GM23248 (cell line): ENCODE measurements at regions not wholly inside any gene's neighbourhood (a gene's known extent, or its start where the extent isn't known, plus 50 kb on each side); places are given as distances from the start of the nearest gene placed in this dataset.

Experiments used
- EZH2 ChIP-seq: fragments of 200-600 bp; sonication (generic); IDR thresholded peaks from 2 replicates; pipeline ENCODE4 v1.6.1; 2018; ENCODE audit warnings: antibody characterized with exemption, mild to moderate bottlenecking; ENCODE audit not compliant: insufficient read depth, poor library complexity, severe bottlenecking
- EZH2phosphoT487 ChIP-seq: fragments of 200-600 bp; sonication (generic); IDR thresholded peaks from 2 replicates; pipeline ENCODE4 v1.6.1; 2018; ENCODE audit warnings: antibody characterized with exemption, moderate library complexity, mild to moderate bottlenecking, low read depth; ENCODE audit not compliant: insufficient read depth

DNA sequence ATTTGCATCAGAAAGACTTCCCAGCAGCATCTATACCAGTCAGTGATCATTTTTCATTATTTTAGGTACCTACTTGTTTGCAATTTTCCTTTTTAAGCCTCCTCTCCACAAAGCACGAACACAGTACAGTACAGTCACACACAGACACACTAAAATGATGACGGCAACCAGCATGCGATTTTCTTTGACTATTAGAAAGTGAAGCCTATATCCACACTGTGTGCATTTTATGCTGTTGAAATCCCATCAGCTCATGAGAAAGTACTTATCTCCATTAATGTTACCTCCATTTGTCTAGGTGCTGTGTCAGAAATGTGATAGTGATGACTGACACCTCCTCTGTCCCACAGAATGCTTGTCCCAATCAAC is 294.7 kb upstream of the MEIS2 start:
- no peak for TF ChIP-seq EZH2
- no peak for TF ChIP-seq EZH2phosphoT487
